IMR-90 (cell line): ENCODE measurements at regions not wholly inside any gene's neighbourhood (a gene's known extent, or its start where the extent isn't known, plus 50 kb on each side); places are given as distances from the start of the nearest gene placed in this dataset.

Experiments used
- ATAC-seq: fragments of 200-7000 bp; cut with Tn5 transposase; 2 replicates; pipeline ENCODE4 v1.9.1; 2020; ENCODE audit warnings: low read depth, mild to moderate bottlenecking, moderate library complexity
- BruUV-seq: library from RNA; stranded (reverse); fragments of 400-500 nt; replicated peaks from 2 replicates; lab custom pipeline; 2021; lab: Mats Ljungman, UMichigan
- CTCF ChIA-PET: fragments of 300-600 bp; formaldehyde crosslinking; extraction: SDS; loops from one replicate; lab custom pipeline; 2021; ENCODE audit warnings: antibody characterized with exemption; lab: Yijun Ruan, JAX
- POLR2A ChIA-PET: fragments of 300-600 bp; sonication (Branson Sonifier 250); formaldehyde crosslinking; loops from one replicate; lab custom pipeline; 2022; ENCODE audit warnings: antibody characterized with exemption; ENCODE audit not compliant: unreplicated experiment; lab: Charles Lee
- DNase-seq: peaks from one replicate; pipeline ENCODE4 v3.0.0; 2013
- H2AFZ ChIP-seq: replicated peaks from 2 replicates; pipeline ENCODE3; 2013; ENCODE audit warnings: low read length, mild to moderate bottlenecking; ENCODE audit not compliant: poor library complexity
- H2AK5ac ChIP-seq: 2 replicates; pipeline ENCODE4 v1.6.1; 2013; ENCODE audit warnings: low read depth, low read length, inconsistent platforms
- H2AK9ac ChIP-seq: replicated peaks from 2 replicates; pipeline ENCODE3; 2013; ENCODE audit warnings: mild to moderate bottlenecking, low read depth, low read length, moderate library complexity; ENCODE audit not compliant: poor library complexity
- H2BK120ac ChIP-seq: 2 replicates; pipeline ENCODE4 v1.6.1; 2013; ENCODE audit warnings: low read depth, low read length, inconsistent platforms
- H2BK15ac ChIP-seq: 3 replicates; pipeline ENCODE4 v1.6.1; 2013; ENCODE audit warnings: low read depth, low read length, inconsistent platforms
- H2BK20ac ChIP-seq: 2 replicates; pipeline ENCODE4 v1.6.1; 2013; ENCODE audit warnings: low read depth, mild to moderate bottlenecking, inconsistent platforms, low read length, moderate library complexity
- H2BK5ac ChIP-seq: 2 replicates; pipeline ENCODE4 v1.6.1; 2013; ENCODE audit warnings: mild to moderate bottlenecking, low read depth, low read length, inconsistent platforms; ENCODE audit not compliant: poor library complexity, severe bottlenecking
- H3K14ac ChIP-seq: replicated peaks from 2 replicates; pipeline ENCODE4 v1.6.1; 2013; ENCODE audit warnings: low read depth, low read length, inconsistent platforms
- H3K18ac ChIP-seq: 2 replicates; pipeline ENCODE4 v1.6.1; 2013; ENCODE audit warnings: low read depth, low read length, control low read depth
- H3K23ac ChIP-seq: 2 replicates; pipeline ENCODE4 v1.6.1; 2013; ENCODE audit warnings: low read depth, low read length, inconsistent platforms
- H3K27ac ChIP-seq: 2 replicates; pipeline ENCODE4 v1.5.1; 2013; ENCODE audit warnings: mild to moderate bottlenecking, control low read depth, low read length; ENCODE audit not compliant: insufficient read depth
- H3K27me3 ChIP-seq: 2 replicates; pipeline ENCODE4 v1.6.1; 2013; ENCODE audit warnings: low read length; ENCODE audit not compliant: control insufficient read depth, insufficient read depth
- H3K36me3 ChIP-seq: 2 replicates; pipeline ENCODE4 v1.6.1; 2013; ENCODE audit warnings: low read length, mixed read lengths; ENCODE audit not compliant: control insufficient read depth, insufficient read depth
- H3K4ac ChIP-seq: 2 replicates; pipeline ENCODE4 v1.6.1; 2013; ENCODE audit warnings: low read depth, low read length, inconsistent platforms
- H3K4me1 ChIP-seq: 2 replicates; pipeline ENCODE4 v1.6.1; 2013; ENCODE audit warnings: low read length, mixed read lengths; ENCODE audit not compliant: control insufficient read depth, insufficient read depth
- H3K4me2 ChIP-seq: 2 replicates; pipeline ENCODE4 v1.6.1; 2013; ENCODE audit warnings: low read depth, mild to moderate bottlenecking, control low read depth, low read length, moderate library complexity
- H3K4me3 ChIP-seq: 2 replicates; pipeline ENCODE4 v1.5.1; 2013; ENCODE audit warnings: low read depth, mild to moderate bottlenecking, control low read depth, low read length, moderate library complexity; ENCODE audit not compliant: insufficient read depth
- H3K56ac ChIP-seq: 2 replicates; pipeline ENCODE4 v1.6.1; 2013; ENCODE audit warnings: low read length, inconsistent platforms; ENCODE audit not compliant: insufficient read depth; ENCODE audit errors: extremely low read depth
- H3K79me1 ChIP-seq, 2 experiments: 2 replicates each; pipeline ENCODE4 v1.6.1; 2013; ENCODE audit warnings: low read length in 2 of 2, inconsistent platforms in 1 of 2, low read depth in 1 of 2
- H3K9ac ChIP-seq: 2 replicates; pipeline ENCODE4 v1.6.1; 2013; ENCODE audit warnings: low read depth, low read length, control low read depth
- H3K9me1 ChIP-seq: 2 replicates; pipeline ENCODE4 v1.6.1; 2013; ENCODE audit warnings: low read length, inconsistent platforms; ENCODE audit not compliant: insufficient read depth
- H3K9me3 ChIP-seq: 2 replicates; pipeline ENCODE4 v1.6.1; 2013; ENCODE audit warnings: low read length; ENCODE audit not compliant: control insufficient read depth, insufficient read depth
- H4K20me1 ChIP-seq: 2 replicates; pipeline ENCODE4 v1.6.1; 2013; ENCODE audit warnings: low read length, inconsistent platforms; ENCODE audit not compliant: insufficient read depth
- H4K5ac ChIP-seq: 2 replicates; pipeline ENCODE4 v1.6.1; 2013; ENCODE audit warnings: mild to moderate bottlenecking, low read depth, low read length, control low read depth
- H4K8ac ChIP-seq, 2 experiments: 2 replicates each; pipeline ENCODE4 v1.6.1; 2013; ENCODE audit warnings: low read depth in 2 of 2, low read length in 2 of 2, control low read depth in 1 of 2, inconsistent platforms in 1 of 2
- H4K91ac ChIP-seq: 2 replicates; pipeline ENCODE4 v1.6.1; 2013; ENCODE audit warnings: low read depth, low read length, inconsistent platforms; ENCODE audit not compliant: insufficient read depth
- CEBPB ChIP-seq: IDR thresholded peaks from 2 replicates; pipeline ENCODE4 v1.6.1; 2012; ENCODE audit warnings: low read depth, low read length, improper control_type of control experiment
- FOS ChIP-seq: fragments of 150-350 bp; IDR thresholded peaks from 2 replicates; pipeline ENCODE4 v1.6.1; 2016; ENCODE audit warnings: low read depth, low read length
- WGBS, 2 experiments: methylation state at CpG; one replicate each; pipeline versions ENCODE4 v1.1.5 to v1.1.7; 2013; ENCODE audit warnings: missing lambda C conversion rate in 2 of 2; ENCODE audit not compliant: insufficient read length in 1 of 2; ENCODE audit errors: extremely low coverage in 2 of 2; 5-methylcytosine and 5-hydroxymethylcytosine counted together
- dilution Hi-C: fragments of 300-500 bp; cut with HindIII; formaldehyde crosslinking; loops from one replicate; pipeline ENCODE4 v1.14.3; 2018; ENCODE audit warnings: low sequenced_read_pairs; ENCODE audit not compliant: unreplicated experiment
- in situ Hi-C: fragments of 300-500 bp; cut with MboI; formaldehyde crosslinking; loops from 3 replicates; pipeline ENCODE4 v1.14.3; 2019; ENCODE audit warnings: low sequenced_read_pairs, inconsistent platforms, mixed read lengths
- intact Hi-C: fragments of 100-400 bp; cut with micrococcal nuclease; formaldehyde crosslinking; loops from 2 replicates; pipeline ENCODE4 v1.10.0; 2022

DNA sequence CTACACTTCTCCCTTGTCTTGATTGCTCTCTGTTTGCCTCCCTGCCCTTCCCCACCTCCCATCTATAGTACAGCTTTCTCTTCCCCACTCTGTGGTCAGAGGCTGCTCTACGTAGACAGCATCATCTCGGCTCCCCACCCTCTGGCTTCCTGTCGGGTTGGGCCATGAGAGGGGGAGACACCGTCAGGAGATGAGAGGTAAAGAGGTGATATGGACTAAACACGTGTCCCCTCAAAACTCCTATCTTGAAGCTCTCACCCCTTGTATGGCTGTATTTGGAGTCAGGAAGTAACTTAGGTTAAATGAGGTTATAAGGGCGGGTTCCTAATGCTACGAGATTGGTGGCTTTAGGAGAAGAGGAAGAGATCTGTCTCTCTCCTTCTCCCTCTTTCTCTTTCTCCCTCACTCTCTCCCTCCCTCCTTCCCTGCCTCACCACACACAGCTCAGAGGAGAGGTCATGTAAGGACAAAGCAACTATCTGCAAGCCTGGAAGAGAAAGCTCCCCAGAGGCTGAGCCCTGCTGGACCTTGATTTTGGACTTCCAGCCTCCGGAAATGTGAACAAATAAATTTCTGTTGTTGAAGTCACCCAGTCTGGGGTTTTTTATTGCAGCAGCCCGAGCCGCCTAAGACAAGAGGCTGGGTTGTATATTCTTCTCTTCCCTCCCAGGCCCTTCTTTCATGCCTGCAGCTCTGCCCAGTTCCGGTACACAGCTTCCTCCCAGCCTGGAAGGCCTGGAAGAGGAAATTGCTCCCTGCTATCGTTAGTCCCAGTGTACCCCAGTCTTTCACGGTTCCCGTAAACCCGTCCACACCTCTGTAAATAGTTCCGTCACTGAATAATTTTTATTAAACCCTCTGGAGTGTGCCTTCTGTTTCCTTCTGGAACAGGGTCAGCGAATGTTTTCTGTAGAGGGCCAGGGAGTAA lies 138.0 kb downstream of the AKAIN1 start:
- ChIA-PET POLR2A (no interaction called here), CTCF (interaction anchor here (2.2 kb wide), 1 partner anchor 952 kb away, joined by 9 read pairs; no protein-coding TSS in a partner anchor)
- 100% methylated on average over 1 of the region's 17 CpGs; no CpG with 5 or more reads in 1 of the 2 experiments for WGBS, 2 experiments
- intact Hi-C loops: loop anchor here (10.0 kb wide), 1 partner anchor 1774 kb away; no protein-coding TSS in a partner anchor
- no peak for TF ChIP-seq CEBPB
- no peak for TF ChIP-seq FOS
- BruUV-seq: no TSS peak
- Histone ChIP-seq H3K4ac (no peak overlapping the region), H3K23ac (no peak overlapping the region), H2AK9ac (no peak overlapping the region), H4K91ac (no peak overlapping the region), H3K4me3 (no peak overlapping the region), H3K27ac (no peak overlapping the region), H3K56ac (no peak overlapping the region), H2BK20ac (no peak overlapping the region), H2BK5ac (no peak overlapping the region), H3K14ac (no peak overlapping the region), H3K4me1 (no peaks in the 10 kb centered on the region), H2AK5ac (no peak overlapping the region), H3K27me3 (no peaks in the 10 kb centered on the region), H3K9ac (no peak overlapping the region), H3K4me2 (no peak overlapping the region), H4K20me1 (no peaks in the 10 kb centered on the region), H3K36me3 (no peaks in the 10 kb centered on the region), H3K9me3 (no peaks in the 10 kb centered on the region; the same call in 1 of the 2 replicates), H3K9me1 (no peaks in the 10 kb centered on the region), H2AFZ (no peak overlapping the region), H3K18ac (no peak overlapping the region), H3K79me1 (no peaks in the 10 kb centered on the region), H2BK120ac (no peak overlapping the region), H4K5ac (no peak overlapping the region), H2BK15ac (no peak overlapping the region), H4K8ac (no peak overlapping the region)
- no peak for DNase-seq
- dilution Hi-C loops: no loop called here
- in situ Hi-C loops: loop anchor here (5.0 kb wide), 1 partner anchor 947 kb away; no protein-coding TSS in a partner anchor
- ATAC-seq: no peak
